HG03439 (cell line): ENCODE measurements at regions not wholly inside any gene's neighbourhood (a gene's known extent, or its start where the extent isn't known, plus 50 kb on each side); places are given as distances from the start of the nearest gene placed in this dataset.

Experiments
- ATAC-seq: cut with Tn5 transposase; IDR thresholded peaks from one replicate; pipeline ENCODE4 v1.9.1; 2021; ENCODE audit warnings: mild to moderate bottlenecking, moderate library complexity; ENCODE audit not compliant: unreplicated experiment

- no peak for ATAC-seq
Observed at GRCh38 chr2:226445216-226445861, 354.3 kb downstream of the IRS1 start.

DNA sequence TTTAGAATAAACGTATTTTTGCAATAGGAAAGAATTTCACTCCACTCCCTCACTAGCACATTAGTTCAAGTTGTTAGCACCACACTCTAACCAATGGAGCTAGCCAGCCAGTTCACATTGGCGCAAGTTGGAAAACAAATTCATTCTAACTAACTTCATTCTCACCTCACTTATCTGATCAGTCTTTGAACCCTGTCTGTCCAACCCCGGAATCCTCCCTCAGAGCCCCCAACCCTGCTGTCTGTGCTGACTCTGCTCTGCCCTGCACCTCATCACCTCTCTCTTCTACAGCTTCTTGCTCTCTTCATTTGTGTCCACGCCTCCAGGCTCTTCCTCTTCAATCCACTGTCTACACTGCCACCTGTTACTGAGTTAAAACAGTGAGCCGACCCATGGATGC lies 356.5 kb downstream of the IRS1 start:
- no peak for ATAC-seq

DNA sequence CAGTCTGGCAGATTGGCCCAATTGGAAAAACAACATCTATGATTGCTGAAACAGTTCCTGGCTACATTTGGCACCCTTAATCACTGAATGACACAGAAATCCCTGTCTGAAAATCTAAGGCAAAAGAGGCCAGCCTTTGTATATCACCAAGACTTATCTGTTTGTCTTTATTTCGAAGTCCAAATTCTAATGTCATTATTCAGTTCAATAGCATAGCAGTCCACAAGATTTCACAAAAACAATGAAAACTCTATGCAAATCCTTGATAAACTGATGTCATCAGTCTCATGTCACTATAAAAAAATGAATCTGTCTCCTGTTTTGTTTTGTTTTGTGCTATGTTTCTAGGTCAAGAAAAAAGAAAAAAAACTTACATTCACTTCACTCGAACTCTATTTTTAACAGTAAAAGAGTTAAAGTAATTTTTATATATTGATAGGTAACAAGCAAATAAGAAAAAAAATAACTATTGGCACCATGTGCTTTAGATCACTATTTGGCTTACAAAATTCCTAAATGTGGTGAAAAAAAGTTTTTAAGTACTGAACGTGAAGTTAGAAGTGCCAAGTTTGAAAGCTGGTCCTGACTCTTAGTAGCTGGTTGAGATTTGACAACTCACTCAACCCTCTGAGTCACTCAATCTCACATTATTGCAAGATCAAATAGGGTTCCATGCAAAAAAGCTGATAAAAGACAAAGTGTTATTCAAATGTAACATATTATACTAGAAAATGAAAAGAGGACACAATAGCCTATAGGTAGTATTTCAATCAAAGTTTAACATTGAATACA lies 359.3 kb downstream of the IRS1 start:
- no peak for ATAC-seq

DNA sequence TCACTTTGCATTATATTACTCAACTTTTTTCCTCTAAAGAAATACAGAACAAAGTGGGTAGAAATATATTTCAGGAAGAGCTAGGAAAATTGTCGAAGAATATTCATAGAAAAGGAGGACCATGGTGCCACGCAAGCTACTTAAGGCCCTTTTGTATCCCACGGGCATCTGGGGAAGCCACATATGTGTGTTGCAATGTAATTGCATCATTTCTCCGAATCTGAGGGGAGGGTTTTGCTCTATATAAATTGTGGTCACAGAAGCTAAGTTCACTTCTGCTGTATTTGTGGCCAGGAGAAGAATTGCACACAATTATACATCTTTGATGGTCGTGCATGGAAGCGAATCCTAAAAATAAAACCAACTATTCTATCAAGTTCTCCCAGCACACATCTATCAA lies 360.3 kb downstream of the IRS1 start:
- no peak for ATAC-seq

DNA sequence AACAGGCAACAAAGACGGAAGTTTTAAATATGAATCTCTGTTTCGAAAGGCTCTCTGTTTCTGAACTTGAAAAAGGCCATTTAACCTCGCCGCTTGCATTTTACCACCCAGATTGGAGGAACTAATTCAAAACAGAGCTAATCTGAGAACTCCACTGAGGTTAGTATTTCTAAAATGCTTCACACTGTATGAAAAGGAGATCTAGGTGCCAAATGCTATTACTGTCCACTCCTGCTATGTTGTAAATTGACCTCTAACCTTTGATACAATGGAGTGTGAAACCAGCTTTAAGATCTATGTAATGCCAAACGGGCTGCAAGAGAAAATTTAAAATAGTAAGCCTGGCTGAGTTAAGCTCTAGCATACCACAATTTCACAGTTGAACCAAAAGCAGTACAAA lies 364.5 kb downstream of the IRS1 start:
- no peak for ATAC-seq

DNA sequence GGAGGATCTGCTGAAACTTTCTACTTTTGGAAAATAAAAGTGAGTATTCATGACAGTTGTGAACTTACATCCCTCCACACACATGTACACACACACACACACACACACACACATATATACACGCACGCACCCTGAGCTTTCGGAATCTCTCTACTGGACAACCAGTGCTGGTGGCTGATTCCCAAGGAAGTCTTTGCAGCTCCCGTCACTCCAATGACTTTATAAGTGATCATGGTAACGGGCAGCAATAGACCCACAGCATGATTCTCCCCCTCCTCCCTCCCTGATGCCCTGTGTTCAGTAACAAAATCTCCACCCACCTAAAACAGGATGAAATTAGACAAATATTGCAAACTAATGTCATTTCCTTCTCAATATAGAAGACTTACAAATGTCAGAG lies 364.9 kb downstream of the IRS1 start:
- ATAC-seq: no peak

DNA sequence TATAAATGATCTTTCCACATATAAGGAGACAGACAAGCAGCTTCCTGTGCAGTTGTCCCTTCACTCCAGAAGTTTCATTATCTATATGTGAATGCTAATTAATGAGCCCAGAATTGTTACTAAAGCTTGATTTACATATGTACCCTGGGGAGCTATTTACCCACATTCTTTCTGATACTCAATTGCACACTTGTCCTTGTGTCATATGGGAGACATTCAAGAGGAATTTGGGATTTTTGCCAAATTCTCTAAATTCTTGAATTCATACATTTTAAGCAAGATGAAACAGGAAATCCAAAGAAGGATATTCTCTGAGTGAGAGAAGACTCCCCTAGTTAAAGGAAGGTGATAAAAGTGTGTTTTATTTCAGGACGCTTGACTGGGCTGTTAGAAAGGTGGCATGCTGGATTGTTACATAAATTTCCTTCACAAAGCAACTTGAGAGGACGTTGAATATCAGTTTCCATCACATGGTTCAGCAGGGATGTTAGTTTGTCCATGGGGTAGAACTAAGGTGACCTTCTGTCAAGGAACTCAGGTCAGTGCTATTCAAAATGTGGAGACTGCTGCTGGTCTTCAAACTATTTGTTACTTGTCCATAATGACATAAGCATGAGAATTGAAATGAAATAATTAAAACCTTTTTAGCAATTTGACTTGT lies 368.2 kb downstream of the IRS1 start:
- ATAC-seq: no peak

DNA sequence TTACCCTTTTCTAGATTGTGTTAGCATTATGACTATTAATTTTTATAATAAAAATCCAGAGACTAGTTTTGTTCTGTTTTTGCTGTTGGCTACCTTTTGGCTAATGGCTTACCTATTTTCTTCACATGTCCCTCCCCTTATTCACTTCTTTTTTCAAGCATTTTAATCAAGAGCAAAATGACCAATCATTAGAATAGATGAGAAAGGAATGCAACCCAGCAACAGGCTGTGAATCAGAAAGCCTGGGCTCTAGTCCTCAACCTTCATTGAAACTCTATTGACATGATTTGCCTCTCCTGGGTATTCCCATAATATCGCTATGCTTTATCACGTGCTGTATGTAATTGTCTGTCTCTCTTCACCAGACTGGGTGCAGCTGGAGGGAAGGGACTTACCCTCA lies 370.1 kb downstream of the IRS1 start:
- ATAC-seq: no peak

DNA sequence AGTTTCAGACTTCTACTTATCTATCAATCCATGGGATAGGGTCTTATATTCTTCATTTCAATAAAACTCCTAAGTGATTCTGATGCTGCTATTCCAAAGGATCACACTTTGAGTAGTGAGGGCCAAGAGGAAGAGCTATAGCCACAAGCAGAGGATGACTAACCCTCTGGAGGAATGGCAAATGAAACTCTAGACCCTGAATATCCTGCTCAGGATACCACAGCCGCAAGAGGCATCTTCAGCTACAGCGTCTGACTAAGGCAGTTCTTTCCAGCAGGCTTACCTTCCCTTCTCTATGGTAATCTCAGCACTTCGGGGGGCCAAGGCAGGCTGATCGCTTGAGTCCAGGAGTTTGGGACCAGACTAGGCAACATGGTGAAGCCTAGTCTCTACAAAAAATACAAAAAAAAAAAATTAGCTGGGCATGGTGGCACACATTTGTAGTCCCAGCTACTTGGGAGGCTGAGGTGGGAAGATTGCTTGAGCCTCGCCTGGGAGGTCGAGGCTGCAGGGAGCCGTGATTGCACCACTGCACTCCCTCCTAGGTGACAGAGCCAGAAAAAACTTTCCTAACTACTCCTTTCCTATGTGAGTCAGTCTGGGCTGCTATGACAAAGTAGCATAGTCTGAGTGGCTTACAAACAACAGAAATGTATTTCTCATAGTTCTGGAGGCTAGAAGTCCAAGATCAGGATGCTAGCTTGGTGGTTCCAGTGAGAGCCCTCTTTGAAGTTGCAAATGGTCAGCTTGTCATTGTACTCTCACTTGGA lies 371.9 kb downstream of the IRS1 start:
- no peak for ATAC-seq

DNA sequence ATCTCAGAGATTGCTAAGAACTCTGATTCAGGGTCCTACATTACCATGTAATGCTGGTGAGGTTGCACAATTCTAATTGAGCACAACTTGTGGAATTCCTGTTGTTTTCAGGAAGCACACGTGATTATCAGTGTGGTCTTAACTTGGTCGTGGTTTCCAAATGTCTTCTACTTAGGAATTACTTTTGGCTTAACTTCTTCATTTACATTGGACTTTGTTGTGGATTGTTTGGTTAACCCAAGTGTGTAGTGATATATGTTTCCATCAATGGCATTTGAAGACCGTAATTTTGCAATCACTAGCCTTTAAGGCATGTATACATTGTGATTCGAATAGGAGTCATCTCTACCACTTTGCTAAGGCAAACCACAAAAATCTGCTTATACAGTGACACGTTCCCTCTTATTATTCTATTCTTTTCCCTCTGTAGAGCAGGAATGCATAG lies 373.3 kb downstream of the IRS1 start:
- ATAC-seq: no peak

DNA sequence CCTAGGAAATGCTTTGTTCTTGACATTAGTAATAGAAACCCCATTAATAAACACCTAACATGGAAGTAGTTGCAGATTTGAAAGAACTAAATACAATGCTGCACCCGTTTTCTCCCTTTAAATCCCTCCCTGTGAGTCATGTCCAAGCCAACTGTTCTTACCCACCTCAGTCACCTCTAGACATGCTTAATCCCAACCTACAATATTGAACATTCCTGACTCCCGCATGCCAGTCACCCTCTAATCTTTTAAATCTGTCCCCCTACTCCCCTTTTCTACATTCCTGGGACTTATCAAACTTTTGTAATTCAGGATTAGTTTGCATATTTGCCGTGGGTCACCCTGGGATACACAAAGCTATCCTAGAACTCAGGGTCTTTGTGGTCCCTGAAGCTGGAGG lies 374.6 kb downstream of the IRS1 start:
- ATAC-seq: no peak

DNA sequence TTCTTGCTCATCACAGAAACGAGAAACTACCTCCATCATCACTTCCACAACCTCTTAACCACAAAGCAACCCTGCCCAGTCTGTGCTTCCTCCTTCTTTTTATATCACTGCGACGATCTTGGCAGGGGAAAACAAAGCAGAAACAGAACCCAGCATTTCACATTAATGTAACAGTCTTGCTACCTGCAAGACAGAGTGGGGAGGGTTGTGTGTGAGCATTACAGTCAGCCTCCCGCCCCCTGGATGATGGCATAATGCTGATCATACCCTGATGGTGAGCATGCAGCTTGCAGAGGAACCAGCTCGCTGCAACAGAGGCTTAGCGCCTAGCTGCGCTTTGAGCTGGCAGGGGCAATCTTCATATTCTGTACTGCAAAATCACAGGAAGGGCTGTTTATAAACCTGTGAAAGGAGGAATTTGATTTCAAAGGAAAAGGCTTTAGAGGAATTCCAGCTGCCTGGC lies 376.1 kb downstream of the IRS1 start:
- ATAC-seq: no peak

- no peak for ATAC-seq
Observed at GRCh38 chr2:226420646-226421045, 379.0 kb downstream of the IRS1 start.

- ATAC-seq: no peak
Observed at GRCh38 chr2:226418521-226418920, 381.1 kb downstream of the IRS1 start.

DNA sequence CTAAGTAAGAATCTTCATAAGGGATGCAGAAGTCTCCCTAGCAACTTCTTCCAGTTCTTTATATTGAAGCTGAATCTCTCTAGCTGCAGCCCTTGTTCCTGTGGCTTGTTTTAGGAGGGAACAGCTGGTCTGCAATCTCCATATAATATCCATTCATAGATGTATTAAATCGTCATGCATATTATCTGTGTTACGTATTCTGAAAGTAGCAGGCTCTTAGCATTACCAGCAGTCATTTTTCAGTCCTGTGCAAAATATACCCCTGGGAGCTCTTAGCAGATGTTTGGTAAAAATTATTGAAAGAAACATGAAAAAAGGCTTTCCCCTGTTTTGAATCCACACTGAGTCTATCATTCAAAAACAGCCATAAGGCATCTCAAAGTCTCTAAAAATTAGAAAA lies 385.3 kb downstream of the IRS1 start:
- ATAC-seq: no peak

DNA sequence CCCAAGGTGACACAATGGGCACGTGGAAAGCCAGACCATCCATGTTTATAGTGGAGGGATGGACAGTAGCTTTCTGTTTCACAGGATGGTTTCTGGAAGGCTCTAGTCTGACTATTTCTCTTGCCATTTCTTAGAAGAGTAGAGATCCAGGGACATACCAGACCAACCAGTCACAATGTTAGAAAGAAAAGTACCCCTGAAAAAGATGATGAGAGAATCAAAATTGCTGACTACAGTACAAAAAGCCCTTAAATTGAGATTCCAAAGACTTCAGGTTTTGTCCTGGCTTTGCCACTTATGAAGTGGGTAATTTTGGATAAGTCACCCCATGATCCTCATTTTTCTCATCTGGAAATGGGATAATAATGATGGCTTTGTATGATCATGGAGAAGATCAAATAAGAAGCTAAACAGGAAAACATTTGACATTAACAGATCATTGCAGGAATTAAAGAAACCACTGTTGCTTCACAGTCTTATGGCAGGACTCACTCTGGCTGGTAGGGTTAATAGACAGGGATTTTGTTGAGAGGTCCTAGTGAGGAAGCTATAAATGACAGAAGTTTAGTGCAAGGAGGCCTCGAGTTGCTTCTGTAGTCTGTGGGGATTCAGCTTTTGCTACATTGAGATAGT lies 386.0 kb downstream of the IRS1 start:
- no peak for ATAC-seq

DNA sequence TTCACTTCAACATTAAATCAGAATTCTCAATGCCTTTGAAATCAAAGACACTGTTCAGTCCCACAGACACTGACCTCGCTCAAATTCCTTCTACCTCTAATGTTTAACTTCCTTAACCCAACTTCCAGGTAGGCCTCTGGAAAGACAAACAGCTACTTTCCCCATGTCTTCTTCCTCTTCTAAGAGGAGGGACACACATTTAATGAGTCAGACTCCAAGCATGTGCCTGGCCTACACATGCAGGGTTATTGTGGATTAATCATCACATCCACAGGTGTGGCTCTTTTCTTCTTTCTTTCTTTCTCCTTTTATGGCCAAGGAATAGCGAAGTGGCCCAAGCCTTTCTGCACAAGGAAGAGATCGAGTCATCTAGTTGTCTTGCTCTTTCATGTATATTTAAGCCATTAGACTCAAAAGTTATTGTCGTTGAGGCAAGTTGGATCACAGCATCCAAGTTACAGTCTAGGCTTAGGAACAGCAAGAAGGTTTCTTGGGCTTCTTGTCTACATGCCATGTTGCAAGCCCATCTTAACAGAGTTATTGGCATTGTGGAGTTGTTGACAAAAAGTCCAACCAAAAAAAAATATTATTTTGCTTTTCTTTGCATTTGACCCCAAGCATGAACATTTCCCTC lies 387.8 kb downstream of the IRS1 start:
- ATAC-seq: no peak

DNA sequence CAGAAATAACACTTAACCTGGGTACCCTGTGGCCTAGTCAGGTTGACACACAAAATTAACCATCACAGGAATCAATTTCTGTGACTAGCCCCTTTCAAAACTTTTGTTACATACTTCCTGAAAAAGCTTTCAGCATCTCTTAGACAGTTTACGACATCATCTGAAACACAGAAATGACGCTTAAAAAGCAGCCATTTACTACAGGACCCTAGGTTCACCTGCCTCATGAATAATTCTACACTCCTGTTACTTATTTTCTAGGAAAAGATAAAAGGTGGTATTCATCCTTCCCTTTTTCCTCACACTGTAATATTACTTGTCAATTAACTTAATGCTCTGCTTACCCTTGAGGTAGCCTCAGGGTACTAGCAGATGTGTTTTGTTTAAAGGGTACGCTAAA lies 388.4 kb downstream of the IRS1 start:
- ATAC-seq: no peak

- no peak for ATAC-seq
Observed at GRCh38 chr2:226410247-226410835, 389.3 kb downstream of the IRS1 start.

DNA sequence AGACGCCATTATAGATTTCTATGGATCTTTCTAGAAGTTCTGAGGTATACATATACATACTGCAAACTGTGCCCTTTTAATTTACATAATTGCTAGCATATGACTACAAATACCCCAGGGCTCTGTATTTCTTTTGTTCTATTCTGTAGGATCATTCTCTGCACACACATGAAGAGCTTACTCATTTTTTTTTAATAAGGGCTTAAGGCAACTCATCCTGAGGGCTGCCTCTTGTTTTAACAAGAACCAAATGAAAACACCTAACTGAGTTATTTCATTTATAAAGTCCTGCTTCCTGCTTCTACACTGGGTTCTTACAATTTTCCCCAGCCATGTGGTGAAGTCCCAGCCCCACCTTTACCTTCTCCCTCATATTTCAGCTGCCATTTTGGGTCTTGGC lies 390.5 kb downstream of the IRS1 start:
- ATAC-seq: no peak
